ENCODE measurements at regions not wholly inside any gene's neighbourhood (a gene's known extent, or its start where the extent isn't known, plus 50 kb on each side); places are given as distances from the start of the nearest gene placed in this dataset.

DNA sequence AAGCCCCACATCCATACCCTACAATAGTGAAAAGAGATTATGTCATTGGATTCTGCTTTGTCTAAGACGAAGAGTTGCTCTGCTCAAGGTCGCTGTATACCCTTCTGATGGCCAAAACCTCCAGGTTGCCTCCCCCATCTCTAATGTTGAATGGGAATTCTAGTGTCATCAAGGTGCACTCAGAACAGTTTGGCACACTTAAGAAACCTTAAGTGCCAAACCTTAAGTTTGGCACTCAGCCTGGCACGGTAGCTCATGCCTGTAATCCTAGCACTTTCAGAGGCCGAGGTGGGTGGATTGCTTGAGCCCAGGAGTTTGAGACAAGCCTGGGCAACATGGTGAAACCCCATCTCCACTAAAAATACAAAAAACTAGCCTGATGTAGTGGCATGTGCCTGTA is 1245.6 kb upstream of the SEL1L start:
- TF ChIP-seq POLR2AphosphoS5 (IDR thresholded peaks at IDR 0.05; ENCODE audit: low read depth, low read length), result no peak
- TF ChIP-seq, protein P1, sequence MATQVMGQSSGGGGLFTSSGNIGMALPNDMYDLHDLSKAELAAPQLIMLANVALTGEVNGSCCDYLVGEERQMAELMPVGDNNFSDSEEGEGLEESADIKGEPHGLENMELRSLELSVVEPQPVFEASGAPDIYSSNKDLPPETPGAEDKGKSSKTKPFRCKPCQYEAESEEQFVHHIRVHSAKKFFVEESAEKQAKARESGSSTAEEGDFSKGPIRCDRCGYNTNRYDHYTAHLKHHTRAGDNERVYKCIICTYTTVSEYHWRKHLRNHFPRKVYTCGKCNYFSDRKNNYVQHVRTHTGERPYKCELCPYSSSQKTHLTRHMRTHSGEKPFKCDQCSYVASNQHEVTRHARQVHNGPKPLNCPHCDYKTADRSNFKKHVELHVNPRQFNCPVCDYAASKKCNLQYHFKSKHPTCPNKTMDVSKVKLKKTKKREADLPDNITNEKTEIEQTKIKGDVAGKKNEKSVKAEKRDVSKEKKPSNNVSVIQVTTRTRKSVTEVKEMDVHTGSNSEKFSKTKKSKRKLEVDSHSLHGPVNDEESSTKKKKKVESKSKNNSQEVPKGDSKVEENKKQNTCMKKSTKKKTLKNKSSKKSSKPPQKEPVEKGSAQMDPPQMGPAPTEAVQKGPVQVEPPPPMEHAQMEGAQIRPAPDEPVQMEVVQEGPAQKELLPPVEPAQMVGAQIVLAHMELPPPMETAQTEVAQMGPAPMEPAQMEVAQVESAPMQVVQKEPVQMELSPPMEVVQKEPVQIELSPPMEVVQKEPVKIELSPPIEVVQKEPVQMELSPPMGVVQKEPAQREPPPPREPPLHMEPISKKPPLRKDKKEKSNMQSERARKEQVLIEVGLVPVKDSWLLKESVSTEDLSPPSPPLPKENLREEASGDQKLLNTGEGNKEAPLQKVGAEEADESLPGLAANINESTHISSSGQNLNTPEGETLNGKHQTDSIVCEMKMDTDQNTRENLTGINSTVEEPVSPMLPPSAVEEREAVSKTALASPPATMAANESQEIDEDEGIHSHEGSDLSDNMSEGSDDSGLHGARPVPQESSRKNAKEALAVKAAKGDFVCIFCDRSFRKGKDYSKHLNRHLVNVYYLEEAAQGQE (IDR thresholded peaks at IDR 0.05; ENCODE audit: insufficient read depth in 1 of 2, low read depth in 2 of 2, low read length in 2 of 2), result no peak
- no peak for TF ChIP-seq SIN3A (IDR thresholded peaks at IDR 0.05; ENCODE audit: borderline replicate concordance, insufficient read depth, low read length)
- TF ChIP-seq TAF1 (IDR thresholded peaks at IDR 0.05; ENCODE audit: borderline replicate concordance, insufficient read depth, low read length), result no peak
- TF ChIP-seq FOXP2 (optimal IDR thresholded peaks at IDR 0.05; ENCODE audit: borderline replicate concordance, extremely low read depth, extremely low read length, insufficient read depth), result no peak
